ENCODE measurements at regions not wholly inside any gene's neighbourhood (a gene's known extent, or its start where the extent isn't known, plus 50 kb on each side); places are given as distances from the start of the nearest gene placed in this dataset.

- Histone ChIP-seq H3K9ac (ENCODE audit: low read length) (no peak overlapping the region), H3K27ac (ENCODE audit: low read depth, low read length, poor library complexity, severe bottlenecking) (no peak overlapping the region), H3K79me2 (ENCODE audit: insufficient read depth, low read length) (no peaks in the 10 kb centered on the region), H3F3A (ENCODE audit: insufficient read depth, low read length) (no peaks in the 10 kb centered on the region), H3K27me3 (ENCODE audit: insufficient read depth, low read length) (no peaks in the 10 kb centered on the region), H3K4me1 (ENCODE audit: insufficient read depth, low read length, severe bottlenecking) (no peaks in the 10 kb centered on the region), H3K4me2 (ENCODE audit: low read length) (no peak overlapping the region), H3K9me2 (ENCODE audit: low read depth, low read length) (no peaks in the 10 kb centered on the region), H3K36me3 (ENCODE audit: insufficient read depth, low read length) (no peaks in the 10 kb centered on the region), H3K4me3 (ENCODE audit: low read depth, low read length, poor library complexity, severe bottlenecking) (no peak overlapping the region), H2AFZ (ENCODE audit: low read length) (no peak overlapping the region), H4K20me1 (ENCODE audit: insufficient read depth, low read length) (no peaks in the 10 kb centered on the region), H3K9me3 (ENCODE audit: low read length) (no peaks in the 10 kb centered on the region)
- TF ChIP-seq EZH2 (IDR thresholded peaks at IDR 0.05; ENCODE audit: borderline replicate concordance, low read length) (no peak), CTCF (IDR thresholded peaks at IDR 0.05; ENCODE audit: low read length) (no peak)
These were observed 76.5 kb downstream of the PCDH18 start for GRCh38 chr4:137455647-137456321.

GRCh38 chr4:137454767-137455166, 77.5 kb downstream of the PCDH18 start:
- Histone ChIP-seq H3K4me1 (ENCODE audit: insufficient read depth, low read length, severe bottlenecking) (no peaks in the 10 kb centered on the region), H4K20me1 (ENCODE audit: insufficient read depth, low read length) (no peaks in the 10 kb centered on the region), H3K79me2 (ENCODE audit: insufficient read depth, low read length) (no peaks in the 10 kb centered on the region), H3K27me3 (ENCODE audit: insufficient read depth, low read length) (no peaks in the 10 kb centered on the region), H3K4me3 (ENCODE audit: low read depth, low read length, poor library complexity, severe bottlenecking) (no peak overlapping the region), H2AFZ (ENCODE audit: low read length) (no peak overlapping the region), H3K9me3 (ENCODE audit: low read length) (no peaks in the 10 kb centered on the region), H3K4me2 (ENCODE audit: low read length) (no peak overlapping the region), H3K27ac (ENCODE audit: low read depth, low read length, poor library complexity, severe bottlenecking) (no peak overlapping the region), H3K36me3 (ENCODE audit: insufficient read depth, low read length) (no peaks in the 10 kb centered on the region), H3K9me2 (ENCODE audit: low read depth, low read length) (no peaks in the 10 kb centered on the region), H3F3A (ENCODE audit: insufficient read depth, low read length) (no peaks in the 10 kb centered on the region), H3K9ac (ENCODE audit: low read length) (no peak overlapping the region)
- no peak for TF ChIP-seq EZH2 (IDR thresholded peaks at IDR 0.05; ENCODE audit: borderline replicate concordance, low read length)
- TF ChIP-seq CTCF (IDR thresholded peaks at IDR 0.05; ENCODE audit: low read length): no peak

GRCh38 chr4:137452799-137453198, 79.5 kb downstream of the PCDH18 start:
- no peak overlapping the region for H3K27ac ChIP-seq (ENCODE audit: low read depth, low read length, poor library complexity, severe bottlenecking)
- no peak for TF ChIP-seq EZH2 (IDR thresholded peaks at IDR 0.05; ENCODE audit: borderline replicate concordance, low read length)
- TF ChIP-seq CTCF (IDR thresholded peaks at IDR 0.05; ENCODE audit: low read length): no peak

More at GRCh38 chr4:137452799-137453198, 79.5 kb downstream of the PCDH18 start:
- no peak overlapping the region for H3K4me2 ChIP-seq (ENCODE audit: low read length)
- no peaks in the 10 kb centered on the region for H3F3A ChIP-seq (ENCODE audit: insufficient read depth, low read length)
- no peaks in the 10 kb centered on the region for H3K27me3 ChIP-seq (ENCODE audit: insufficient read depth, low read length)
- H3K9ac ChIP-seq (ENCODE audit: low read length): no peak overlapping the region
- no peak overlapping the region for H2AFZ ChIP-seq (ENCODE audit: low read length)
- no peaks in the 10 kb centered on the region for H3K9me2 ChIP-seq (ENCODE audit: low read depth, low read length)
- no peaks in the 10 kb centered on the region for H3K79me2 ChIP-seq (ENCODE audit: insufficient read depth, low read length)
- H3K9me3 ChIP-seq (ENCODE audit: low read length): no peaks in the 10 kb centered on the region
- H4K20me1 ChIP-seq (ENCODE audit: insufficient read depth, low read length): no peaks in the 10 kb centered on the region
- no peak overlapping the region for H3K4me3 ChIP-seq (ENCODE audit: low read depth, low read length, poor library complexity, severe bottlenecking)
- H3K4me1 ChIP-seq (ENCODE audit: insufficient read depth, low read length, severe bottlenecking): no peaks in the 10 kb centered on the region
- H3K36me3 ChIP-seq (ENCODE audit: insufficient read depth, low read length): no peaks in the 10 kb centered on the region

Measured in OCI-LY1 (cell line).